IMR-90 (cell line): ENCODE measurements at regions not wholly inside any gene's neighbourhood (a gene's known extent, or its start where the extent isn't known, plus 50 kb on each side); places are given as distances from the start of the nearest gene placed in this dataset.

ENCODE experiments used
- ATAC-seq: fragments of 200-7000 bp; cut with Tn5 transposase; 2 replicates; pipeline ENCODE4 v1.9.1; 2020; ENCODE audit warnings: low read depth, mild to moderate bottlenecking, moderate library complexity
- BruUV-seq: library from RNA; stranded (reverse); fragments of 400-500 nt; replicated peaks from 2 replicates; lab custom pipeline; 2021; lab: Mats Ljungman, UMichigan
- CTCF ChIA-PET: fragments of 300-600 bp; formaldehyde crosslinking; extraction: SDS; loops from one replicate; lab custom pipeline; 2021; ENCODE audit warnings: antibody characterized with exemption; lab: Yijun Ruan, JAX
- POLR2A ChIA-PET: fragments of 300-600 bp; sonication (Branson Sonifier 250); formaldehyde crosslinking; loops from one replicate; lab custom pipeline; 2022; ENCODE audit warnings: antibody characterized with exemption; ENCODE audit not compliant: unreplicated experiment; lab: Charles Lee
- DNase-seq: peaks from one replicate; pipeline ENCODE4 v3.0.0; 2013
- H2AFZ ChIP-seq: replicated peaks from 2 replicates; pipeline ENCODE3; 2013; ENCODE audit warnings: low read length, mild to moderate bottlenecking; ENCODE audit not compliant: poor library complexity
- H2AK5ac ChIP-seq: 2 replicates; pipeline ENCODE4 v1.6.1; 2013; ENCODE audit warnings: low read depth, low read length, inconsistent platforms
- H2AK9ac ChIP-seq: replicated peaks from 2 replicates; pipeline ENCODE3; 2013; ENCODE audit warnings: mild to moderate bottlenecking, low read depth, low read length, moderate library complexity; ENCODE audit not compliant: poor library complexity
- H2BK120ac ChIP-seq: 2 replicates; pipeline ENCODE4 v1.6.1; 2013; ENCODE audit warnings: low read depth, low read length, inconsistent platforms
- H2BK15ac ChIP-seq: 3 replicates; pipeline ENCODE4 v1.6.1; 2013; ENCODE audit warnings: low read depth, low read length, inconsistent platforms
- H2BK20ac ChIP-seq: 2 replicates; pipeline ENCODE4 v1.6.1; 2013; ENCODE audit warnings: low read depth, mild to moderate bottlenecking, inconsistent platforms, low read length, moderate library complexity
- H2BK5ac ChIP-seq: 2 replicates; pipeline ENCODE4 v1.6.1; 2013; ENCODE audit warnings: mild to moderate bottlenecking, low read depth, low read length, inconsistent platforms; ENCODE audit not compliant: poor library complexity, severe bottlenecking
- H3K14ac ChIP-seq: replicated peaks from 2 replicates; pipeline ENCODE4 v1.6.1; 2013; ENCODE audit warnings: low read depth, low read length, inconsistent platforms
- H3K18ac ChIP-seq: 2 replicates; pipeline ENCODE4 v1.6.1; 2013; ENCODE audit warnings: low read depth, low read length, control low read depth
- H3K23ac ChIP-seq: 2 replicates; pipeline ENCODE4 v1.6.1; 2013; ENCODE audit warnings: low read depth, low read length, inconsistent platforms
- H3K27ac ChIP-seq: 2 replicates; pipeline ENCODE4 v1.5.1; 2013; ENCODE audit warnings: mild to moderate bottlenecking, control low read depth, low read length; ENCODE audit not compliant: insufficient read depth
- H3K27me3 ChIP-seq: 2 replicates; pipeline ENCODE4 v1.6.1; 2013; ENCODE audit warnings: low read length; ENCODE audit not compliant: control insufficient read depth, insufficient read depth
- H3K36me3 ChIP-seq: 2 replicates; pipeline ENCODE4 v1.6.1; 2013; ENCODE audit warnings: low read length, mixed read lengths; ENCODE audit not compliant: control insufficient read depth, insufficient read depth
- H3K4ac ChIP-seq: 2 replicates; pipeline ENCODE4 v1.6.1; 2013; ENCODE audit warnings: low read depth, low read length, inconsistent platforms
- H3K4me1 ChIP-seq: 2 replicates; pipeline ENCODE4 v1.6.1; 2013; ENCODE audit warnings: low read length, mixed read lengths; ENCODE audit not compliant: control insufficient read depth, insufficient read depth
- H3K4me2 ChIP-seq: 2 replicates; pipeline ENCODE4 v1.6.1; 2013; ENCODE audit warnings: low read depth, mild to moderate bottlenecking, control low read depth, low read length, moderate library complexity
- H3K4me3 ChIP-seq: 2 replicates; pipeline ENCODE4 v1.5.1; 2013; ENCODE audit warnings: low read depth, mild to moderate bottlenecking, control low read depth, low read length, moderate library complexity; ENCODE audit not compliant: insufficient read depth
- H3K56ac ChIP-seq: 2 replicates; pipeline ENCODE4 v1.6.1; 2013; ENCODE audit warnings: low read length, inconsistent platforms; ENCODE audit not compliant: insufficient read depth; ENCODE audit errors: extremely low read depth
- H3K79me1 ChIP-seq, 2 experiments: 2 replicates each; pipeline ENCODE4 v1.6.1; 2013; ENCODE audit warnings: low read length in 2 of 2, inconsistent platforms in 1 of 2, low read depth in 1 of 2
- H3K9ac ChIP-seq: 2 replicates; pipeline ENCODE4 v1.6.1; 2013; ENCODE audit warnings: low read depth, low read length, control low read depth
- H3K9me1 ChIP-seq: 2 replicates; pipeline ENCODE4 v1.6.1; 2013; ENCODE audit warnings: low read length, inconsistent platforms; ENCODE audit not compliant: insufficient read depth
- H3K9me3 ChIP-seq: 2 replicates; pipeline ENCODE4 v1.6.1; 2013; ENCODE audit warnings: low read length; ENCODE audit not compliant: control insufficient read depth, insufficient read depth
- H4K20me1 ChIP-seq: 2 replicates; pipeline ENCODE4 v1.6.1; 2013; ENCODE audit warnings: low read length, inconsistent platforms; ENCODE audit not compliant: insufficient read depth
- H4K5ac ChIP-seq: 2 replicates; pipeline ENCODE4 v1.6.1; 2013; ENCODE audit warnings: mild to moderate bottlenecking, low read depth, low read length, control low read depth
- H4K8ac ChIP-seq, 2 experiments: 2 replicates each; pipeline ENCODE4 v1.6.1; 2013; ENCODE audit warnings: low read depth in 2 of 2, low read length in 2 of 2, control low read depth in 1 of 2, inconsistent platforms in 1 of 2
- H4K91ac ChIP-seq: 2 replicates; pipeline ENCODE4 v1.6.1; 2013; ENCODE audit warnings: low read depth, low read length, inconsistent platforms; ENCODE audit not compliant: insufficient read depth
- BHLHE40 ChIP-seq: fragments of 150-350 bp; IDR thresholded peaks from 2 replicates; pipeline ENCODE4 v1.6.1; 2016; ENCODE audit warnings: mild to moderate bottlenecking, low read depth, low read length
- CEBPB ChIP-seq: IDR thresholded peaks from 2 replicates; pipeline ENCODE4 v1.6.1; 2012; ENCODE audit warnings: low read depth, low read length, improper control_type of control experiment
- MAFK ChIP-seq: IDR thresholded peaks from 2 replicates; pipeline ENCODE4 v1.6.1; 2012; ENCODE audit warnings: low read depth, low read length, improper control_type of control experiment
- RFX5 ChIP-seq: IDR thresholded peaks from 2 replicates; pipeline ENCODE4 v1.8.0; 2012; ENCODE audit warnings: low read depth, mild to moderate bottlenecking, low read length, moderate library complexity
- WGBS, 2 experiments: methylation state at CpG; one replicate each; pipeline versions ENCODE4 v1.1.5 to v1.1.7; 2013; ENCODE audit warnings: missing lambda C conversion rate in 2 of 2; ENCODE audit not compliant: insufficient read length in 1 of 2; ENCODE audit errors: extremely low coverage in 2 of 2; 5-methylcytosine and 5-hydroxymethylcytosine counted together
- dilution Hi-C: fragments of 300-500 bp; cut with HindIII; formaldehyde crosslinking; loops from one replicate; pipeline ENCODE4 v1.14.3; 2018; ENCODE audit warnings: low sequenced_read_pairs; ENCODE audit not compliant: unreplicated experiment
- in situ Hi-C: fragments of 300-500 bp; cut with MboI; formaldehyde crosslinking; loops from 3 replicates; pipeline ENCODE4 v1.14.3; 2019; ENCODE audit warnings: low sequenced_read_pairs, inconsistent platforms, mixed read lengths
- intact Hi-C: fragments of 100-400 bp; cut with micrococcal nuclease; formaldehyde crosslinking; loops from 2 replicates; pipeline ENCODE4 v1.10.0; 2022
- TF ChIP-seq, protein P1 (sequence below): conservative IDR thresholded peaks from 2 replicates; pipeline ENCODE4 v1.5.1; 2012; ENCODE audit warnings: mild to moderate bottlenecking, low read depth, low read length, improper control_type of control experiment

GRCh38 chr1:55477953-55478352 is 262.8 kb upstream of the USP24 start:
- CTCF ChIA-PET, result interaction anchor here (0.7 to 1.3 kb wide), 6 partner anchors 26 to 1232 kb away, joined by 3 to 5 read pairs (median 3); partner anchors contain the start of gene PLPP3
- no peak overlapping the region for H2AFZ ChIP-seq
- 100% methylated on average over 1 of the region's 4 CpGs; no CpG with 5 or more reads in 1 of the 2 experiments for WGBS, 2 experiments
- no peak overlapping the region for H3K23ac ChIP-seq
- peak overlapping the region; percentile 82 for H4K5ac ChIP-seq
- H3K9me3 ChIP-seq, result no peaks in the 10 kb centered on the region
- H3K4ac ChIP-seq, result peak overlapping the region; percentile 22; the same call in 1 of the 2 replicates
- ATAC-seq (no peak), DNase-seq (no peak)
- H3K36me3 ChIP-seq, result no peaks in the 10 kb centered on the region
- H3K56ac ChIP-seq, result no peak overlapping the region
- H3K4me1 ChIP-seq, result peaks cover 4% of the 10 kb centered on the region
- no peak overlapping the region for H3K4me3 ChIP-seq
- H4K91ac ChIP-seq, result peak overlapping the region; percentile 61
- no peaks in the 10 kb centered on the region for H3K79me1 ChIP-seq
- no TSS peak for BruUV-seq
- dilution Hi-C loops (no loop called here), intact Hi-C loops (no loop called here), in situ Hi-C loops (no loop called here)
- TF ChIP-seq RFX5 (no peak), BHLHE40 (no peak), MAFK (no peak), CEBPB (no peak)
- TF ChIP-seq, protein P1, sequence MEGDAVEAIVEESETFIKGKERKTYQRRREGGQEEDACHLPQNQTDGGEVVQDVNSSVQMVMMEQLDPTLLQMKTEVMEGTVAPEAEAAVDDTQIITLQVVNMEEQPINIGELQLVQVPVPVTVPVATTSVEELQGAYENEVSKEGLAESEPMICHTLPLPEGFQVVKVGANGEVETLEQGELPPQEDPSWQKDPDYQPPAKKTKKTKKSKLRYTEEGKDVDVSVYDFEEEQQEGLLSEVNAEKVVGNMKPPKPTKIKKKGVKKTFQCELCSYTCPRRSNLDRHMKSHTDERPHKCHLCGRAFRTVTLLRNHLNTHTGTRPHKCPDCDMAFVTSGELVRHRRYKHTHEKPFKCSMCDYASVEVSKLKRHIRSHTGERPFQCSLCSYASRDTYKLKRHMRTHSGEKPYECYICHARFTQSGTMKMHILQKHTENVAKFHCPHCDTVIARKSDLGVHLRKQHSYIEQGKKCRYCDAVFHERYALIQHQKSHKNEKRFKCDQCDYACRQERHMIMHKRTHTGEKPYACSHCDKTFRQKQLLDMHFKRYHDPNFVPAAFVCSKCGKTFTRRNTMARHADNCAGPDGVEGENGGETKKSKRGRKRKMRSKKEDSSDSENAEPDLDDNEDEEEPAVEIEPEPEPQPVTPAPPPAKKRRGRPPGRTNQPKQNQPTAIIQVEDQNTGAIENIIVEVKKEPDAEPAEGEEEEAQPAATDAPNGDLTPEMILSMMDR, result no peak
- peak overlapping the region; percentile 12; the same call in 2 of the 3 replicates for H2BK15ac ChIP-seq
- peak overlapping the region in 1 of 2 experiments; percentile 34; a peak in 1 of 4 replicates for H4K8ac ChIP-seq
- H3K18ac ChIP-seq, result peak overlapping the region; percentile 72
- H4K20me1 ChIP-seq, result no peaks in the 10 kb centered on the region
- H3K9ac ChIP-seq, result no peak overlapping the region
- no peak overlapping the region for H3K27ac ChIP-seq
- no peaks in the 10 kb centered on the region for H3K9me1 ChIP-seq
- H3K4me2 ChIP-seq, result no peak overlapping the region
- H2AK5ac ChIP-seq, result peak overlapping the region; percentile 68; the same call in 1 of the 2 replicates
- H2AK9ac ChIP-seq, result no peak overlapping the region
- no peaks in the 10 kb centered on the region for H3K27me3 ChIP-seq
- no peak overlapping the region for H2BK5ac ChIP-seq
- POLR2A ChIA-PET, result no interaction called here
- no peak overlapping the region for H3K14ac ChIP-seq
- H2BK20ac ChIP-seq, result peak overlapping the region; percentile 91
- H2BK120ac ChIP-seq, result peak overlapping the region; percentile 56; the same call in 1 of the 2 replicates
